PC-3 (cell line): ENCODE measurements at regions not wholly inside any gene's neighbourhood (a gene's known extent, or its start where the extent isn't known, plus 50 kb on each side); places are given as distances from the start of the nearest gene placed in this dataset.

Source experiments
- ATAC-seq: fragments of 200-7000 bp; cut with Tn5 transposase; 2 replicates; pipeline ENCODE4 v1.9.1; 2020; ENCODE audit warnings: mild to moderate bottlenecking, moderate library complexity
- BruUV-seq: library from RNA; stranded (reverse); fragments of 400-500 nt; replicated peaks from 2 replicates; lab custom pipeline; 2021; lab: Mats Ljungman, UMichigan
- CTCF ChIA-PET: fragments of 300-600 bp; sonication (Branson Sonifier 250); formaldehyde crosslinking; loops from one replicate; lab custom pipeline; 2022; ENCODE audit warnings: antibody characterized with exemption; lab: Charles Lee
- POLR2A ChIA-PET: fragments of 300-600 bp; sonication (Branson Sonifier 250); formaldehyde crosslinking; loops from one replicate; lab custom pipeline; 2022; ENCODE audit warnings: antibody characterized with exemption; ENCODE audit not compliant: unreplicated experiment; lab: Charles Lee
- DNase-seq: peaks from one replicate; pipeline ENCODE4 v3.0.0-alpha.2; 2015
- H2AFZ ChIP-seq: fragments of 300-600 bp; sonication (generic); 2 replicates; pipeline ENCODE4 v1.6.0; 2016; ENCODE audit warnings: antibody characterized with exemption, low read length
- H3F3A ChIP-seq: fragments of 300-600 bp; sonication (generic); one replicate; pipeline ENCODE4 v1.6.0; 2017; ENCODE audit warnings: antibody characterized with exemption, low read length, control low read depth, mild to moderate bottlenecking; ENCODE audit not compliant: unreplicated experiment
- H3K27ac ChIP-seq: fragments of 300-600 bp; sonication (generic); 2 replicates; pipeline ENCODE4 v1.5.1; 2016; ENCODE audit warnings: mild to moderate bottlenecking, low read length
- H3K27me3 ChIP-seq: fragments of 300-600 bp; sonication (generic); 2 replicates; pipeline ENCODE4 v1.6.1; 2016; ENCODE audit warnings: low read length, mixed read lengths
- H3K36me3 ChIP-seq: fragments of 300-600 bp; sonication (generic); 2 replicates; pipeline ENCODE4 v1.6.1; 2016; ENCODE audit warnings: low read depth, mixed run types, low read length, mixed read lengths
- H3K4me1 ChIP-seq: fragments of 300-600 bp; sonication (generic); 2 replicates; pipeline ENCODE4 v1.5.1; 2016; ENCODE audit warnings: low read length; ENCODE audit not compliant: insufficient read depth
- H3K4me2 ChIP-seq: fragments of 300-600 bp; sonication (generic); 2 replicates; pipeline ENCODE4 v1.6.0; 2016; ENCODE audit warnings: low read length
- H3K4me3 ChIP-seq: fragments of 300-600 bp; sonication (generic); 2 replicates; pipeline ENCODE4 v1.5.1; 2016; ENCODE audit warnings: mild to moderate bottlenecking, low read length, mixed read lengths
- H3K79me2 ChIP-seq: fragments of 300-600 bp; sonication (generic); 2 replicates; pipeline ENCODE4 v1.6.1; 2017; ENCODE audit warnings: low read length, mixed read lengths
- H3K9ac ChIP-seq: fragments of 300-600 bp; sonication (generic); 2 replicates; pipeline ENCODE4 v1.6.0; 2016; ENCODE audit warnings: mild to moderate bottlenecking, low read length
- H3K9me2 ChIP-seq: fragments of 300-600 bp; sonication (generic); replicated peaks from 2 replicates; pipeline ENCODE4 v1.6.1; 2016; ENCODE audit warnings: mixed run types, low read length, mixed read lengths
- H3K9me3 ChIP-seq: fragments of 300-600 bp; sonication (generic); 2 replicates; pipeline ENCODE4 v1.6.1; 2016; ENCODE audit warnings: low read length, mixed read lengths
- H4K20me1 ChIP-seq: fragments of 300-600 bp; sonication (generic); 2 replicates; pipeline ENCODE4 v1.6.1; 2016; ENCODE audit warnings: low read length, mixed read lengths
- EZH2 ChIP-seq: fragments of 300-600 bp; sonication (generic); IDR thresholded peaks from one replicate; pipeline ENCODE4 v1.6.1; 2017; ENCODE audit warnings: antibody characterized with exemption, mild to moderate bottlenecking, low read length; ENCODE audit not compliant: unreplicated experiment
- EZH2phosphoT487 ChIP-seq: fragments of 300-600 bp; sonication (generic); IDR thresholded peaks from 2 replicates; pipeline ENCODE4 v1.6.1; 2018; ENCODE audit warnings: mild to moderate bottlenecking, antibody characterized with exemption, low read length, borderline replicate concordance
- intact Hi-C: fragments of 100-400 bp; cut with micrococcal nuclease; formaldehyde crosslinking; loops from 2 replicates; pipeline ENCODE4 v1.9.0; 2023
- TF ChIP-seq, protein P1 (sequence below): fragments of 300-600 bp; sonication (generic); conservative IDR thresholded peaks from 2 replicates; pipeline ENCODE4 v1.5.1; 2017; ENCODE audit warnings: antibody characterized with exemption, low read depth, mild to moderate bottlenecking, low read length

DNA sequence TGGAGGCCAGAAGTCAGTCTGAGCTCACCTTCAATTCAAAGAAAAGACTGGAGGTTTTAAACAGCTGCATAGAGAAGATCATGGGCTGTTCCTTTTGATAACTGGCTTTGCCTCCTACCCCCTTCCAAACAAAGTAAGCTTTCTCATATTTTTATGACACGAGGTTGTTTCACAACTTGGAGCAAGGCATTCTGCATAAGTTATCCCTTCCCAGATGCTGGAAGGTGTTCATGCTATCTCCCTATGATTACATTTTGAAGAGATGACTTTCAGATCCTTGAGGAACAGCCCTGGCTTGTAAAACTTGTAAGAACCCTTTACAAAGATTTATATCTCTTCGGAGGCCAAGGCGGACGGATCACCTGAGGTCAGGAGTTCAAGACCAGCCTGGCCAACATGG lies 571.9 kb upstream of the FTMT start:
- no peak overlapping the region for H3K9ac ChIP-seq
- CTCF ChIA-PET, result no interaction called here

DNA sequence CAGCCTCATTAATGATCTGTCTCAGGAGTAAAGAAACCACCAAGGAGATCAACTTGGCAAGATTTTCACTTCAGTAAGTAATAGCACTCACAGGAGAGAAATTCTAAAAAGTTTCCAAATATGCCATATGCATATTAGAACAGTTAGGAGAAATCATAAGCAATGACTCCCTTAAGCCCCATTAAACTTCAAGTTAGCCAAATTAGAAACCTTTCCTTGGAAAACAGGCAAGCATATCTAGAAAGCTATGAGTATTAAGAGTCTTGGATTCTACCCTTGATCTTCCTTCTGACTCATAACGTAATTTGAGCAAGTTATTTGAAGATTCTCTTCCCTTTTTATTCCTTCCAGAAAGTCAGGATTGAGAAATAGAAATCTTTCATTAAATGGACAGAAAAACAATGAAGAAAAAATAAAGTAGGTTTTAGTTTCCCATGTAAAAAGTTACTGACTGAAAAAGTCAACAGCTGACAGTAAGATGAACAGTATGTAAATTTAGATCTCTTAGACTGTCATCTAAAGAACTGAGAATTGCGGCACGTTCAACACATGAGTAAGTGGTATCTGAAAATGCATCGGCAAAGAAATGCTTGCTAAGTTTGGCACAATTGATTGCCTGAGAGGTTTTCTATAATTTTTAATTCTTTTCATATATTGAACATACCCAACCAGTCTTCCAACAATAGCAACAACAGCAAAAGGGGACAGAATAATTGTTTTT lies 565.7 kb upstream of the FTMT start:
- ATAC-seq (no peak), DNase-seq (no peak)
- BruUV-seq, result no TSS peak
- Histone ChIP-seq H3K36me3 (no peaks in the 10 kb centered on the region), H3K27me3 (no peaks in the 10 kb centered on the region), H3K9me2 (no peaks in the 10 kb centered on the region), H3F3A (no peaks in the 10 kb centered on the region), H3K4me1 (no peaks in the 10 kb centered on the region), H3K4me3 (no peak overlapping the region), H4K20me1 (no peaks in the 10 kb centered on the region), H2AFZ (no peak overlapping the region), H3K4me2 (no peak overlapping the region), H3K27ac (no peak overlapping the region), H3K9me3 (no peaks in the 10 kb centered on the region), H3K9ac (no peak overlapping the region), H3K79me2 (no peaks in the 10 kb centered on the region)
- intact Hi-C loops, result no loop called here
- ChIA-PET POLR2A (no interaction called here), CTCF (no interaction called here)
- TF ChIP-seq, protein P1, sequence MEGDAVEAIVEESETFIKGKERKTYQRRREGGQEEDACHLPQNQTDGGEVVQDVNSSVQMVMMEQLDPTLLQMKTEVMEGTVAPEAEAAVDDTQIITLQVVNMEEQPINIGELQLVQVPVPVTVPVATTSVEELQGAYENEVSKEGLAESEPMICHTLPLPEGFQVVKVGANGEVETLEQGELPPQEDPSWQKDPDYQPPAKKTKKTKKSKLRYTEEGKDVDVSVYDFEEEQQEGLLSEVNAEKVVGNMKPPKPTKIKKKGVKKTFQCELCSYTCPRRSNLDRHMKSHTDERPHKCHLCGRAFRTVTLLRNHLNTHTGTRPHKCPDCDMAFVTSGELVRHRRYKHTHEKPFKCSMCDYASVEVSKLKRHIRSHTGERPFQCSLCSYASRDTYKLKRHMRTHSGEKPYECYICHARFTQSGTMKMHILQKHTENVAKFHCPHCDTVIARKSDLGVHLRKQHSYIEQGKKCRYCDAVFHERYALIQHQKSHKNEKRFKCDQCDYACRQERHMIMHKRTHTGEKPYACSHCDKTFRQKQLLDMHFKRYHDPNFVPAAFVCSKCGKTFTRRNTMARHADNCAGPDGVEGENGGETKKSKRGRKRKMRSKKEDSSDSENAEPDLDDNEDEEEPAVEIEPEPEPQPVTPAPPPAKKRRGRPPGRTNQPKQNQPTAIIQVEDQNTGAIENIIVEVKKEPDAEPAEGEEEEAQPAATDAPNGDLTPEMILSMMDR, result no peak
- TF ChIP-seq EZH2phosphoT487 (no peak), EZH2 (no peak)

More for the DNA sequence above, 571.9 kb upstream of the FTMT start:
- POLR2A ChIA-PET, result no interaction called here
- no peak overlapping the region for H3K4me3 ChIP-seq
- no peaks in the 10 kb centered on the region for H3F3A ChIP-seq
- H3K9me2 ChIP-seq, result no peaks in the 10 kb centered on the region
- H2AFZ ChIP-seq, result no peak overlapping the region
- DNase-seq, result no peak
- TF ChIP-seq EZH2phosphoT487 (no peak), EZH2 (no peak)
- TF ChIP-seq, protein P1, result no peak
- no peak overlapping the region for H3K4me2 ChIP-seq
- no peaks in the 10 kb centered on the region for H4K20me1 ChIP-seq
- intact Hi-C loops, result no loop called here
- ATAC-seq, result no peak
- no peaks in the 10 kb centered on the region for H3K79me2 ChIP-seq
- H3K4me1 ChIP-seq, result no peaks in the 10 kb centered on the region
- BruUV-seq, result no TSS peak
- no peak overlapping the region for H3K27ac ChIP-seq
- H3K27me3 ChIP-seq, result no peaks in the 10 kb centered on the region
- no peaks in the 10 kb centered on the region for H3K36me3 ChIP-seq
- H3K9me3 ChIP-seq, result no peaks in the 10 kb centered on the region

DNA sequence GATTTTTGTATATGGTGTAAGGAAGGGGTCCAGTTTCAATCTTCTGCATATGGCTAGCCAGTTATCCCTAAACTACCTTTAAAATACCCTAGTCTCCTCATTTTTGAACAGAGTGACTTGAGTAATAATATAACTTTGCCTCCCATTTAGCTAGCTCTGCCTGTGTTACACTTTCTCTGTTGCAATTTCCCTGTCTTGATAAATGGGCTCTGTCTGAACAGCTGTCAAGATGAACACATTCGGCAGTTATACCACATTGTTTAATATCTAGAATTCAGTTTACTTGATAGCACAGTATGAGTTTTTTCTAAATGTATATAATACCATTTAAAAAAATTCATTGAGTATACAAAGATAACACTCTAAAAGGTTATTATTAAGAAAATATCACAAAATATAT lies 562.9 kb upstream of the FTMT start:
- Histone ChIP-seq H3K9me3 (no peaks in the 10 kb centered on the region), H3K27ac (no peak overlapping the region), H3K9me2 (no peaks in the 10 kb centered on the region), H3K36me3 (no peaks in the 10 kb centered on the region), H3K9ac (no peak overlapping the region), H3K4me2 (no peak overlapping the region), H3K4me3 (no peak overlapping the region), H3K27me3 (no peaks in the 10 kb centered on the region), H2AFZ (no peak overlapping the region), H3K79me2 (no peaks in the 10 kb centered on the region), H3F3A (no peaks in the 10 kb centered on the region), H4K20me1 (no peaks in the 10 kb centered on the region), H3K4me1 (no peaks in the 10 kb centered on the region)
- POLR2A ChIA-PET, result interaction anchor here (0.6 kb wide), 1 partner anchor 39 kb away, joined by 6 read pairs; no protein-coding TSS in a partner anchor
- CTCF ChIA-PET, result no interaction called here
- TF ChIP-seq, protein P1, result no peak
- TF ChIP-seq EZH2phosphoT487, result no peak
- no peak for TF ChIP-seq EZH2
- BruUV-seq, result no TSS peak
- intact Hi-C loops, result no loop called here
- no peak for ATAC-seq
- no peak for DNase-seq
